Retinal pigment epithelial cell (primary cell): ENCODE measurements at regions not wholly inside any gene's neighbourhood (a gene's known extent, or its start where the extent isn't known, plus 50 kb on each side); places are given as distances from the start of the nearest gene placed in this dataset.

ENCODE experiments used
- DNase-seq: peaks from one replicate; pipeline ENCODE4 v3.0.0-alpha.2; 2010; ENCODE audit warnings: low read depth
- H3K4me3 ChIP-seq: 2 replicates; pipeline ENCODE4 v1.5.1; 2011; ENCODE audit warnings: mild to moderate bottlenecking, low read length, control low read depth, moderate library complexity
- CTCF ChIP-seq: conservative IDR thresholded peaks from 2 replicates; pipeline ENCODE4 v1.5.1; 2011; ENCODE audit warnings: low read depth, low read length, control low read depth, inconsistent platforms

GRCh38 chr2:54392555-54393324, 63.4 kb upstream of the SPTBN1 start:
- no peak overlapping the region for H3K4me3 ChIP-seq
- no peak for TF ChIP-seq CTCF
- no peak for DNase-seq

- no peak for DNase-seq
- TF ChIP-seq CTCF = no peak
- no peak overlapping the region for H3K4me3 ChIP-seq
Measured at GRCh38 chr2:54394392-54394791, 61.7 kb upstream of the SPTBN1 start.

GRCh38 chr2:54396107-54396506, 60.0 kb upstream of the SPTBN1 start:
- H3K4me3 ChIP-seq = no peak overlapping the region
- no peak for DNase-seq
- no peak for TF ChIP-seq CTCF

GRCh38 chr2:54396798-54397197, 59.3 kb upstream of the SPTBN1 start:
- no peak for TF ChIP-seq CTCF
- DNase-seq = no peak
- H3K4me3 ChIP-seq = no peak overlapping the region

- no peak for DNase-seq
- H3K4me3 ChIP-seq = no peak overlapping the region
- no peak for TF ChIP-seq CTCF
Measured at GRCh38 chr2:54397426-54397825, 58.7 kb upstream of the SPTBN1 start.

- no peak overlapping the region for H3K4me3 ChIP-seq
- DNase-seq = no peak
- no peak for TF ChIP-seq CTCF
Measured at GRCh38 chr2:54401554-54401953, 54.6 kb upstream of the SPTBN1 start.

- TF ChIP-seq CTCF = no peak
- no peak overlapping the region for H3K4me3 ChIP-seq
- DNase-seq = no peak
Measured at GRCh38 chr2:54402350-54402749, 53.8 kb upstream of the SPTBN1 start.
